OCI-LY1 (cell line): ENCODE measurements at regions not wholly inside any gene's neighbourhood (a gene's known extent, or its start where the extent isn't known, plus 50 kb on each side); places are given as distances from the start of the nearest gene placed in this dataset.

Source experiments
- H2AFZ ChIP-seq: fragments of 200-600 bp; sonication (generic), shearing (Covaris generic); 2 replicates; pipeline ENCODE4 v1.6.0; 2014; ENCODE audit warnings: antibody characterized with exemption, mild to moderate bottlenecking, low read length
- H3F3A ChIP-seq: fragments of 200-600 bp; sonication (generic), shearing (Covaris generic); 2 replicates; pipeline ENCODE4 v1.6.0; 2014; ENCODE audit warnings: mild to moderate bottlenecking, antibody characterized with exemption, low read length, moderate library complexity; ENCODE audit not compliant: insufficient read depth
- H3K27ac ChIP-seq: fragments of 200-600 bp; sonication (generic); 2 replicates; pipeline ENCODE4 v1.5.1; 2014; ENCODE audit warnings: low read length, mixed run types, mild to moderate bottlenecking, low read depth; ENCODE audit not compliant: poor library complexity, severe bottlenecking
- H3K27me3 ChIP-seq: fragments of 200-600 bp; sonication (generic); 2 replicates; pipeline ENCODE4 v1.6.0; 2014; ENCODE audit warnings: antibody characterized with exemption, mild to moderate bottlenecking, low read length, moderate library complexity; ENCODE audit not compliant: insufficient read depth
- H3K36me3 ChIP-seq: fragments of 200-600 bp; sonication (generic); 2 replicates; pipeline ENCODE4 v1.6.1; 2014; ENCODE audit warnings: mild to moderate bottlenecking, antibody characterized with exemption, low read length, moderate library complexity, mixed read lengths; ENCODE audit not compliant: insufficient read depth
- H3K4me1 ChIP-seq: fragments of 200-600 bp; sonication (generic); 2 replicates; pipeline ENCODE4 v1.5.1; 2014; ENCODE audit warnings: mild to moderate bottlenecking, low read length, moderate library complexity; ENCODE audit not compliant: insufficient read depth, severe bottlenecking
- H3K4me2 ChIP-seq: fragments of 200-600 bp; sonication (generic), shearing (Covaris generic); 2 replicates; pipeline ENCODE4 v1.6.1; 2014; ENCODE audit warnings: low read length
- H3K4me3 ChIP-seq: fragments of 200-600 bp; sonication (generic); 2 replicates; pipeline ENCODE4 v1.5.1; 2014; ENCODE audit warnings: low read length, low read depth, mild to moderate bottlenecking, mixed read lengths; ENCODE audit not compliant: poor library complexity, severe bottlenecking
- H3K79me2 ChIP-seq: fragments of 200-600 bp; shearing (Covaris generic); 2 replicates; pipeline ENCODE4 v1.6.1; 2016; ENCODE audit warnings: mixed run types, low read length, mixed read lengths; ENCODE audit not compliant: insufficient read depth
- H3K9ac ChIP-seq: fragments of 200-600 bp; sonication (generic), shearing (Covaris generic); 2 replicates; pipeline ENCODE4 v1.6.1; 2014; ENCODE audit warnings: mild to moderate bottlenecking, low read length, mixed read lengths
- H3K9me2 ChIP-seq: fragments of 200-600 bp; sonication (generic), shearing (Covaris generic); 2 replicates; pipeline ENCODE4 v1.6.1; 2014; ENCODE audit warnings: low read depth, mild to moderate bottlenecking, low read length, mixed read lengths
- H3K9me3 ChIP-seq: fragments of 200-600 bp; shearing (Covaris generic); 2 replicates; pipeline ENCODE4 v1.6.1; 2014; ENCODE audit warnings: low read length, mixed read lengths
- H4K20me1 ChIP-seq: fragments of 200-600 bp; sonication (generic), shearing (Covaris generic); 2 replicates; pipeline ENCODE4 v1.6.0; 2016; ENCODE audit warnings: mild to moderate bottlenecking, low read length; ENCODE audit not compliant: insufficient read depth
- EZH2 ChIP-seq: fragments of 200-600 bp; sonication (generic), shearing (Covaris generic); IDR thresholded peaks from 2 replicates; pipeline ENCODE4 v1.8.0; 2017; ENCODE audit warnings: borderline replicate concordance, mixed run types, mild to moderate bottlenecking, antibody characterized with exemption, low read length, moderate library complexity, mixed read lengths
- TF ChIP-seq, protein P1 (sequence below): fragments of 200-600 bp; sonication (generic), shearing (Covaris generic); IDR thresholded peaks from 2 replicates; pipeline ENCODE4 v1.5.1; 2017; ENCODE audit warnings: mild to moderate bottlenecking, antibody characterized with exemption, low read length, moderate library complexity, mixed read lengths

DNA sequence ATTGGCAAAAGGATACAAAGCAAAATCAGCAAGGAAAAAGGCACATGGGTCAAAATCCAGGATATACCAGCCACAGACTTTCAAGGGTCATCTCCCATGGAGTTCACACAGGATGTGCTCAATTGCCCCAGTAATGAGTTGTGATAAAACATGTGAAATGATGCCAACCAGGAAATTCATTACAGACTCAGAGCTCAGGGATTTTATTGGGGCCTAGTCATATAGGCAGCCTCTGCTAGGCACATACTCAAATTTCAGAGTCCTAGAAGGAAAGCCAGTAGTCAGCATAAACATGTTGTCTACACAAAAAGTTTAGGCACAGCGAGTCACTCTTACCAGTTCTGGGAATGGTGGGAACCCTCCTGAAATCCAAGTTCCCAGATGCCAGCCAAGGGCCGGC is 64.4 kb upstream of the OSBPL8 start:
- TF ChIP-seq, protein P1, sequence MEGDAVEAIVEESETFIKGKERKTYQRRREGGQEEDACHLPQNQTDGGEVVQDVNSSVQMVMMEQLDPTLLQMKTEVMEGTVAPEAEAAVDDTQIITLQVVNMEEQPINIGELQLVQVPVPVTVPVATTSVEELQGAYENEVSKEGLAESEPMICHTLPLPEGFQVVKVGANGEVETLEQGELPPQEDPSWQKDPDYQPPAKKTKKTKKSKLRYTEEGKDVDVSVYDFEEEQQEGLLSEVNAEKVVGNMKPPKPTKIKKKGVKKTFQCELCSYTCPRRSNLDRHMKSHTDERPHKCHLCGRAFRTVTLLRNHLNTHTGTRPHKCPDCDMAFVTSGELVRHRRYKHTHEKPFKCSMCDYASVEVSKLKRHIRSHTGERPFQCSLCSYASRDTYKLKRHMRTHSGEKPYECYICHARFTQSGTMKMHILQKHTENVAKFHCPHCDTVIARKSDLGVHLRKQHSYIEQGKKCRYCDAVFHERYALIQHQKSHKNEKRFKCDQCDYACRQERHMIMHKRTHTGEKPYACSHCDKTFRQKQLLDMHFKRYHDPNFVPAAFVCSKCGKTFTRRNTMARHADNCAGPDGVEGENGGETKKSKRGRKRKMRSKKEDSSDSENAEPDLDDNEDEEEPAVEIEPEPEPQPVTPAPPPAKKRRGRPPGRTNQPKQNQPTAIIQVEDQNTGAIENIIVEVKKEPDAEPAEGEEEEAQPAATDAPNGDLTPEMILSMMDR: no peak
- TF ChIP-seq EZH2: no peak
- no peaks in the 10 kb centered on the region for H3K4me1 ChIP-seq
- H2AFZ ChIP-seq: no peak overlapping the region
- H3K4me2 ChIP-seq: no peak overlapping the region
- no peak overlapping the region for H3K27ac ChIP-seq
- H3K4me3 ChIP-seq: no peak overlapping the region
- H4K20me1 ChIP-seq: no peaks in the 10 kb centered on the region
- H3K9me2 ChIP-seq: no peaks in the 10 kb centered on the region
- no peaks in the 10 kb centered on the region for H3K27me3 ChIP-seq
- no peaks in the 10 kb centered on the region for H3K79me2 ChIP-seq
- no peaks in the 10 kb centered on the region for H3K36me3 ChIP-seq
- no peaks in the 10 kb centered on the region for H3F3A ChIP-seq
- H3K9ac ChIP-seq: no peak overlapping the region
- H3K9me3 ChIP-seq: no peaks in the 10 kb centered on the region

DNA sequence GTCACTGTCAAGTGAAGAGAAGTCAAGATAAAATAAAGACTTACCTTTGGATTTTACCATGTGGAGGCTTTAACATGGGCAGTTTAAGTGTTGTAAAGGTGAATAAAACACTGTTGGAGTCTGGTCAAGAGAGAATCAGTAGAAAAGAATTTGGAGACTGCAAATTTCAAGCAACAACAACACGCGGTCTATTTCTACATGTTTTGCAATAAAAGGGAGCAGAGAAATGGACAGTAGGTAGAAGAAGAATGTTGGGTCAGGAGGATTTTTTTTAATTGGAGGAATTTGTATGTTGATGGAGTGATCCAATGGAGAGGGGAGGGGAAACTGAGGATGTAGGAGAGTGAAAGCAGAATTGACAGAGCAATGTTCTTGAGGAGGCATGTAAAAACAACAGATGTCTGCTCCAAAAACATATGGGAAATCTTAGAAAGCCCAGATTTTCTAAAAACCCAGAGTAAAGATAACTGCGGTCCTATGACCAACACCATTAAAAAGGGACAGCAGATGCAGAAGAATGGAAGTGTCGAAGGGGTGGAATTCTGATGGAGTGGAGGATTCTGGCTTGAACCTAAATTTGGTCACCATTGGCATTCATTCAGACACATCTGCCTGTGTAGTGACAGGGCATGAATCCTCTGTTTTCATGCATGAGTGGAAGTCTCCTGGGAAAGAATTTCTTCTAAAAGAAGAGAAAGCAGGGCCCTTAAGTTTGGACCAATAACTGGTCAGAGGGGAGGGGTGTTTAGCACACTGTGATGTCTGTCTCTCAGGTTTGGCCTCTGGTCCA is 68.0 kb upstream of the OSBPL8 start:
- H3F3A ChIP-seq: no peaks in the 10 kb centered on the region
- H3K9ac ChIP-seq: no peak overlapping the region
- H3K79me2 ChIP-seq: no peaks in the 10 kb centered on the region
- no peaks in the 10 kb centered on the region for H3K9me3 ChIP-seq
- no peak overlapping the region for H3K4me2 ChIP-seq
- H2AFZ ChIP-seq: no peak overlapping the region
- H3K4me3 ChIP-seq: no peak overlapping the region
- H3K27me3 ChIP-seq: peaks cover 4% of the 10 kb centered on the region; the same call in 1 of the 2 replicates
- H4K20me1 ChIP-seq: no peaks in the 10 kb centered on the region
- H3K27ac ChIP-seq: no peak overlapping the region
- no peaks in the 10 kb centered on the region for H3K36me3 ChIP-seq
- no peaks in the 10 kb centered on the region for H3K4me1 ChIP-seq
- TF ChIP-seq, protein P1: no peak
- no peak for TF ChIP-seq EZH2
- H3K9me2 ChIP-seq: no peaks in the 10 kb centered on the region

DNA sequence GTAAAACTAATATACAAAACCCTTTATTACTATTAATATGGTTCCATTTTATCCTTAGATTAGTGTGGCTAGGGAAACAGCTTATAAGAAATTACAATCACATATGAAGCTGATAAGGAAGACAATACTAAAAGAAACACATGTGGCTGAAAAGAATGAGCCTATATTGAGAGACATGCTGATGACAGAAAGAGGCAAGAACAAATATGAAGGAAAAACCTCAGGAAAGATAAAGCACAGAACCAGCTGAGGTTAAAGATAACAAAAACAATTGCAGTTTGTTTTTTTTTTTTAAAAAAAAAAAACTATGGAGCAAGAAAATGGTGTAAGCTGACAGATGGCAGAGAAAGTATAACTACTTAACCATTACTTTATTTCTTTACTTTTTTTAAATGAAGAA is 69.2 kb upstream of the OSBPL8 start:
- Histone ChIP-seq H3K36me3 (no peaks in the 10 kb centered on the region), H3F3A (no peaks in the 10 kb centered on the region), H3K79me2 (no peaks in the 10 kb centered on the region), H3K27me3 (peaks cover 4% of the 10 kb centered on the region; the same call in 1 of the 2 replicates), H2AFZ (no peak overlapping the region), H3K4me1 (no peaks in the 10 kb centered on the region), H3K4me2 (no peak overlapping the region), H3K27ac (no peak overlapping the region), H4K20me1 (no peaks in the 10 kb centered on the region), H3K9ac (no peak overlapping the region), H3K9me2 (no peaks in the 10 kb centered on the region), H3K9me3 (no peaks in the 10 kb centered on the region), H3K4me3 (no peak overlapping the region)
- no peak for TF ChIP-seq EZH2
- TF ChIP-seq, protein P1: no peak
